NCI-H69 (cell line): ENCODE measurements at regions not wholly inside any gene's neighbourhood (a gene's known extent, or its start where the extent isn't known, plus 50 kb on each side); places are given as distances from the start of the nearest gene placed in this dataset.

Experiments used
- DNase-seq: peaks from one replicate; lab custom pipeline; 2025; lab: John Stamatoyannopoulos, UW

GRCh38 chr5:144644317-144644716 is 473.6 kb downstream of the KCTD16 start:
- DNase-seq, result peak; percentile 61

- DNase-seq, result no peak
Measured at GRCh38 chr5:144638787-144639186, 468.1 kb downstream of the KCTD16 start.

- no peak for DNase-seq
Measured at GRCh38 chr5:144634138-144634537, 463.5 kb downstream of the KCTD16 start.

- DNase-seq, result peak; percentile 94
Measured at GRCh38 chr5:144598451-144599068, 427.9 kb downstream of the KCTD16 start.

GRCh38 chr5:144596517-144596916 is 425.8 kb downstream of the KCTD16 start:
- DNase-seq, result no peak

- no peak for DNase-seq
Measured at GRCh38 chr5:144594919-144595318, 424.2 kb downstream of the KCTD16 start.

GRCh38 chr5:144594234-144594633 is 423.6 kb downstream of the KCTD16 start:
- DNase-seq, result peak; percentile 90

GRCh38 chr5:144585681-144586080 is 415.0 kb downstream of the KCTD16 start:
- DNase-seq, result peak; percentile 37

GRCh38 chr5:144583541-144584449 is 413.1 kb downstream of the KCTD16 start:
- DNase-seq, result peak; percentile 98

GRCh38 chr5:144582066-144582465 is 411.4 kb downstream of the KCTD16 start:
- DNase-seq, result peak; percentile 91

GRCh38 chr5:144581044-144581443 is 410.4 kb downstream of the KCTD16 start:
- DNase-seq, result peak; percentile 80

GRCh38 chr5:144577676-144578075 is 407.0 kb downstream of the KCTD16 start:
- DNase-seq, result no peak

- no peak for DNase-seq
Measured at GRCh38 chr5:144575736-144576135, 405.1 kb downstream of the KCTD16 start.

- no peak for DNase-seq
Measured at GRCh38 chr5:144567421-144567780, 396.7 kb downstream of the KCTD16 start.

GRCh38 chr5:144566747-144567420 is 396.2 kb downstream of the KCTD16 start:
- no peak for DNase-seq

- peak; percentile 86 for DNase-seq
Measured at GRCh38 chr5:144549580-144549979, 378.9 kb downstream of the KCTD16 start.

GRCh38 chr5:144548936-144549335 is 378.3 kb downstream of the KCTD16 start:
- no peak for DNase-seq

GRCh38 chr5:144547098-144547499 is 376.4 kb downstream of the KCTD16 start:
- DNase-seq, result no peak

GRCh38 chr5:144538845-144539244 is 368.2 kb downstream of the KCTD16 start:
- no peak for DNase-seq
